ENCODE measurements at regions not wholly inside any gene's neighbourhood (a gene's known extent, or its start where the extent isn't known, plus 50 kb on each side); places are given as distances from the start of the nearest gene placed in this dataset.

DNA sequence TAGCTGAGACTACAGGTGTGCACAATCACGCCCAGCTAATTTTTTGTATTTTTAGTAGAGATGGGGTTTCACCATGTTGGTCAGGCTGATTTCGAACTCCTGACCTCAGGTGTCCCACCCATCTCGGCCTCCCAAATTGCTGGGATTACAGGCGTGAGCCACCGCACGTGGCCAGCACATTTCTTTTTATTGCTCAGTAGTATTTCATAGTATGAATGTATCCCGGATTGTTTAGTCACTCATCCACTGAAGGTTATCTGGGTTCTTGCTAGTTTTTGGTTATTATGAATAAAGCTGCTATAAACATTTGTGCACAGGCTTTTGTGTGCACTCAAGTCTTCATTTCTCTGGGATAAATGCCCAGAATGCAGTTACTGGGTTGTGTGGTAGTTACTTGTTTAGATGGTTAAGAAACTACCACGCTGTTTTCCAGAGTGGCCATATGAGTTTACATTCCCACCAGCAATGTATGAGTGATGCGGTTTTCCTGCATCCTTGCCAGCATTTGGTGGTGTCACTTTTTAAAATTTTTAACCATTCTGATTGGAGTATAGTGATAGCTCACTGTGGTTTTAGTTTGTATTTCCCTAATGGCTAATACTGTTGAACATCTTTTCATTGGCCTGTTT is 275.8 kb upstream of the LYZL1 start:
- TF ChIP-seq, protein P1, sequence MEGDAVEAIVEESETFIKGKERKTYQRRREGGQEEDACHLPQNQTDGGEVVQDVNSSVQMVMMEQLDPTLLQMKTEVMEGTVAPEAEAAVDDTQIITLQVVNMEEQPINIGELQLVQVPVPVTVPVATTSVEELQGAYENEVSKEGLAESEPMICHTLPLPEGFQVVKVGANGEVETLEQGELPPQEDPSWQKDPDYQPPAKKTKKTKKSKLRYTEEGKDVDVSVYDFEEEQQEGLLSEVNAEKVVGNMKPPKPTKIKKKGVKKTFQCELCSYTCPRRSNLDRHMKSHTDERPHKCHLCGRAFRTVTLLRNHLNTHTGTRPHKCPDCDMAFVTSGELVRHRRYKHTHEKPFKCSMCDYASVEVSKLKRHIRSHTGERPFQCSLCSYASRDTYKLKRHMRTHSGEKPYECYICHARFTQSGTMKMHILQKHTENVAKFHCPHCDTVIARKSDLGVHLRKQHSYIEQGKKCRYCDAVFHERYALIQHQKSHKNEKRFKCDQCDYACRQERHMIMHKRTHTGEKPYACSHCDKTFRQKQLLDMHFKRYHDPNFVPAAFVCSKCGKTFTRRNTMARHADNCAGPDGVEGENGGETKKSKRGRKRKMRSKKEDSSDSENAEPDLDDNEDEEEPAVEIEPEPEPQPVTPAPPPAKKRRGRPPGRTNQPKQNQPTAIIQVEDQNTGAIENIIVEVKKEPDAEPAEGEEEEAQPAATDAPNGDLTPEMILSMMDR (IDR thresholded peaks at IDR 0.05) = no peak
- no peak for TF ChIP-seq POLR2A (IDR thresholded peaks at IDR 0.05)

Data from esophagus squamous epithelium (tissue), 4 donors.